HepG2 (cell line): ENCODE measurements at regions not wholly inside any gene's neighbourhood (a gene's known extent, or its start where the extent isn't known, plus 50 kb on each side); places are given as distances from the start of the nearest gene placed in this dataset.

Source experiments
- ATAC-seq: fragments of 200-7000 bp; cut with Tn5 transposase; 3 replicates; pipeline ENCODE4 v1.9.1; 2020; ENCODE audit warnings: mild to moderate bottlenecking, moderate library complexity
- BruUV-seq: library from RNA; stranded (reverse); fragments of 400-500 nt; replicated peaks from 2 replicates; lab custom pipeline; 2021; lab: Mats Ljungman, UMichigan
- CTCF ChIA-PET: fragments of 300-600 bp; formaldehyde crosslinking; extraction: SDS; loops from one replicate; lab custom pipeline; 2021; ENCODE audit warnings: low total read pairs, inconsistent platforms, low intra/inter-chr PET ratio; lab: Yijun Ruan, JAX
- POLR2A ChIA-PET: fragments of 350-600 bp; sonication (Branson Sonifier 250); formaldehyde crosslinking; loops from one replicate; lab custom pipeline; 2020; ENCODE audit warnings: antibody characterized with exemption, inconsistent platforms; lab: Yijun Ruan, JAX
- DNase-seq: peaks from one replicate; pipeline ENCODE4 v3.0.0-alpha.2; 2015; ENCODE audit warnings: low spot score
- FAIRE-seq: peaks from 3 replicates; lab custom pipeline; 2011; peaks lifted over from hg19 to GRCh38; lab: Jason Lieb, UNC
- H2AFZ ChIP-seq: one replicate; pipeline ENCODE4 v1.6.1; 2011; ENCODE audit warnings: low read length, inconsistent platforms
- H3K27ac ChIP-seq: fragments of 300-600 bp; 3 replicates; pipeline ENCODE4 v1.8.0; 2011; ENCODE audit warnings: mixed run types, mild to moderate bottlenecking, mixed read lengths, low read length, inconsistent platforms; ENCODE audit not compliant: insufficient read depth; ENCODE audit errors: extremely low read length
- H3K27me3 ChIP-seq, 2 experiments: fragments of 200-600 bp in 1 of 2; 2 replicates in 1 of 2; 3 replicates in 1 of 2; pipeline versions ENCODE4 v1.6.0 to v1.8.0; 2011; ENCODE audit warnings: low read length in 2 of 2, mild to moderate bottlenecking in 2 of 2, moderate library complexity in 2 of 2, inconsistent platforms in 1 of 2; ENCODE audit not compliant: insufficient read depth in 2 of 2, control insufficient read depth in 1 of 2
- H3K36me3 ChIP-seq, 2 experiments: fragments of 200-600 bp in 1 of 2; replicated peaks in 1 of 2; 2 replicates in 1 of 2; 3 replicates in 1 of 2; pipeline versions ENCODE4 v1.5.1 to v1.8.0; 2011; ENCODE audit warnings: low read length in 2 of 2, inconsistent platforms in 1 of 2; ENCODE audit not compliant: insufficient read depth in 2 of 2, control insufficient read depth in 1 of 2
- H3K4me1 ChIP-seq: 2 replicates; pipeline ENCODE4 v1.5.1; 2012; ENCODE audit warnings: low read length, inconsistent platforms; ENCODE audit not compliant: insufficient read depth
- H3K4me2 ChIP-seq: 2 replicates; pipeline ENCODE4 v1.6.0; 2011; ENCODE audit warnings: low read depth, low read length, inconsistent platforms
- H3K4me3 ChIP-seq, 3 experiments: fragments of 200-600 bp in 1 of 3; sonication (generic), shearing (Covaris generic) in 1 of 3; replicated peaks in 1 of 3; 2 replicates each; pipeline ENCODE4 v1.5.1; 2011 to 2016; ENCODE audit warnings: low read length in 3 of 3, inconsistent platforms in 2 of 3, low read depth in 2 of 3, mild to moderate bottlenecking in 2 of 3, control low read depth in 1 of 3, mixed read lengths in 1 of 3; ENCODE audit not compliant: insufficient read depth in 1 of 3
- H3K79me2 ChIP-seq: one replicate; pipeline ENCODE4 v1.6.1; 2011; ENCODE audit warnings: low read length, inconsistent platforms; ENCODE audit not compliant: insufficient read depth
- H3K9ac ChIP-seq: 2 replicates; pipeline ENCODE4 v1.6.0; 2011; ENCODE audit warnings: mild to moderate bottlenecking, low read depth, low read length, inconsistent platforms; ENCODE audit not compliant: insufficient read depth
- H3K9me3 ChIP-seq: 2 replicates; pipeline ENCODE4 v1.5.1; 2012; ENCODE audit warnings: mild to moderate bottlenecking, low read length
- H4K20me1 ChIP-seq: 2 replicates; pipeline ENCODE4 v1.6.0; 2011; ENCODE audit warnings: inconsistent platforms, mild to moderate bottlenecking, low read length, moderate library complexity; ENCODE audit not compliant: insufficient read depth
- CREB1 ChIP-seq, 2 experiments: fragments of 450-650 bp in 1 of 2; IDR thresholded peaks; 2 replicates each; pipeline ENCODE4 v1.6.1; 2016 to 2017; ENCODE audit warnings: control low read depth in 1 of 2, mild to moderate bottlenecking in 1 of 2, missing compliant biosample characterization in 1 of 2, missing genetic modification characterization in 1 of 2
- NFE2 ChIP-seq: sonication (generic); formaldehyde crosslinking; IDR thresholded peaks from 2 replicates; pipeline ENCODE4 v1.4.0; 2020; ENCODE audit warnings: missing genetic modification reagents
- NFIC ChIP-seq: IDR thresholded peaks from 2 replicates; pipeline ENCODE4 v1.6.1; 2012; ENCODE audit warnings: mild to moderate bottlenecking, low read length, inconsistent platforms
- STAT5B ChIP-seq: sonication (generic); formaldehyde crosslinking; IDR thresholded peaks from 2 replicates; pipeline ENCODE4 v1.4.0; 2020; ENCODE audit warnings: missing genetic modification reagents
- ZMYM3 ChIP-seq: sonication (generic); formaldehyde crosslinking; IDR thresholded peaks from 2 replicates; pipeline ENCODE4 v1.5.1; 2020; ENCODE audit warnings: mild to moderate bottlenecking, missing genetic modification reagents
- ZNF207 ChIP-seq: fragments of 450-650 bp; IDR thresholded peaks from 2 replicates; pipeline ENCODE4 v1.6.1; 2016; ENCODE audit warnings: antibody characterized with exemption, borderline replicate concordance
- ZNF761 ChIP-seq: sonication (generic); formaldehyde crosslinking; conservative IDR thresholded peaks from 2 replicates; pipeline ENCODE4 v1.4.0; 2020; ENCODE audit warnings: mild to moderate bottlenecking, missing genetic modification reagents
- ZNF800 ChIP-seq: sonication (generic); formaldehyde crosslinking; IDR thresholded peaks from 2 replicates; pipeline ENCODE4 v1.4.0; 2020; ENCODE audit warnings: missing genetic modification reagents
- ZSCAN5A ChIP-seq: sonication (generic); formaldehyde crosslinking; IDR thresholded peaks from 2 replicates; pipeline ENCODE4 v1.8.0; 2022; ENCODE audit warnings: mild to moderate bottlenecking, missing genetic modification reagents, borderline replicate concordance
- WGBS: methylation state at CpG from one replicate; pipeline ENCODE4 v1.1.6; 2017; ENCODE audit warnings: low lambda C conversion rate; 5-methylcytosine and 5-hydroxymethylcytosine counted together
- in situ Hi-C: cut with HindIII; loops from 2 replicates; pipeline ENCODE4 v1.10.0; 2017; ENCODE audit warnings: low pct_unique_long_range_greater_than_20kb; ENCODE audit not compliant: extremely low pct_ligation_motif_present
- intact Hi-C: fragments of 100-400 bp; cut with micrococcal nuclease; formaldehyde crosslinking; loops from one replicate; pipeline ENCODE4 v1.10.0; 2022; ENCODE audit not compliant: unreplicated experiment
- TF ChIP-seq, protein P1 (sequence below), 2 experiments: sonication (generic) in 1 of 2; formaldehyde crosslinking in 1 of 2; IDR thresholded peaks; 2 replicates each; pipeline versions ENCODE4 v1.5.1 to v1.6.1; 2011 to 2020; ENCODE audit warnings: borderline replicate concordance in 1 of 2, low read depth in 1 of 2, low read length in 1 of 2, mild to moderate bottlenecking in 1 of 2, missing genetic modification reagents in 1 of 2, moderate library complexity in 1 of 2

GRCh38 chr6:113110211-113110610 lies 746.9 kb upstream of the MARCKS start (continued):
- TF ChIP-seq NFIC: no peak
- no peak for TF ChIP-seq ZNF207
- no peak for TF ChIP-seq ZMYM3 (CRISPR knock-in tag)
- no peak for TF ChIP-seq ZNF761 (CRISPR knock-in tag)
- no peak for TF ChIP-seq STAT5B (CRISPR knock-in tag)
- no peak for TF ChIP-seq NFE2 (CRISPR knock-in tag)
- TF ChIP-seq, protein P1, sequence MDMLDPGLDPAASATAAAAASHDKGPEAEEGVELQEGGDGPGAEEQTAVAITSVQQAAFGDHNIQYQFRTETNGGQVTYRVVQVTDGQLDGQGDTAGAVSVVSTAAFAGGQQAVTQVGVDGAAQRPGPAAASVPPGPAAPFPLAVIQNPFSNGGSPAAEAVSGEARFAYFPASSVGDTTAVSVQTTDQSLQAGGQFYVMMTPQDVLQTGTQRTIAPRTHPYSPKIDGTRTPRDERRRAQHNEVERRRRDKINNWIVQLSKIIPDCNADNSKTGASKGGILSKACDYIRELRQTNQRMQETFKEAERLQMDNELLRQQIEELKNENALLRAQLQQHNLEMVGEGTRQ (IDR thresholded peaks at IDR 0.05; ENCODE audit: low read depth, low read length): no peak
- TF ChIP-seq, protein P1 (CRISPR knock-in tag; IDR thresholded peaks at IDR 0.05; ENCODE audit: borderline replicate concordance): no peak
- TF ChIP-seq, all 625 proteins: peak for 0

GRCh38 chr6:113111550-113111949 lies 745.6 kb upstream of the MARCKS start:
- no peaks in the 10 kb centered on the region for H3K79me2 ChIP-seq
- TF ChIP-seq ZSCAN5A (CRISPR knock-in tag) (no peak), CREB1 (IDR thresholded peaks at IDR 0.05) (peak; percentile 72), CREB1 (CRISPR knock-in tag; IDR thresholded peaks at IDR 0.05) (no peak), ZNF800 (CRISPR knock-in tag) (no peak)
- in situ Hi-C loops: no loop called here
- WGBS: 61% methylated on average over 2 of the region's 2 CpGs
- H3K4me1 ChIP-seq: no peaks in the 10 kb centered on the region
- POLR2A ChIA-PET: no interaction called here
- CTCF ChIA-PET: no interaction called here
- no peaks in the 10 kb centered on the region for H4K20me1 ChIP-seq
- ATAC-seq (no peak), FAIRE-seq (no peak), DNase-seq (no peak)
- no peaks in the 10 kb centered on the region for H3K27me3 ChIP-seq
- BruUV-seq: no TSS peak
- no peaks in the 10 kb centered on the region for H3K36me3 ChIP-seq
- no peak overlapping the region for H3K4me3 ChIP-seq
- intact Hi-C loops: no loop called here
- no peak overlapping the region for H3K4me2 ChIP-seq
- H2AFZ ChIP-seq: no peak overlapping the region
- H3K27ac ChIP-seq: no peak overlapping the region
- no peak overlapping the region for H3K9ac ChIP-seq
- no peaks in the 10 kb centered on the region for H3K9me3 ChIP-seq
